GF-D8 (cell line): ENCODE measurements at regions not wholly inside any gene's neighbourhood (a gene's known extent, or its start where the extent isn't known, plus 50 kb on each side); places are given as distances from the start of the nearest gene placed in this dataset.

Experiments
- DNase-seq: peaks from one replicate; lab custom pipeline; 2025; lab: John Stamatoyannopoulos, UW

DNA sequence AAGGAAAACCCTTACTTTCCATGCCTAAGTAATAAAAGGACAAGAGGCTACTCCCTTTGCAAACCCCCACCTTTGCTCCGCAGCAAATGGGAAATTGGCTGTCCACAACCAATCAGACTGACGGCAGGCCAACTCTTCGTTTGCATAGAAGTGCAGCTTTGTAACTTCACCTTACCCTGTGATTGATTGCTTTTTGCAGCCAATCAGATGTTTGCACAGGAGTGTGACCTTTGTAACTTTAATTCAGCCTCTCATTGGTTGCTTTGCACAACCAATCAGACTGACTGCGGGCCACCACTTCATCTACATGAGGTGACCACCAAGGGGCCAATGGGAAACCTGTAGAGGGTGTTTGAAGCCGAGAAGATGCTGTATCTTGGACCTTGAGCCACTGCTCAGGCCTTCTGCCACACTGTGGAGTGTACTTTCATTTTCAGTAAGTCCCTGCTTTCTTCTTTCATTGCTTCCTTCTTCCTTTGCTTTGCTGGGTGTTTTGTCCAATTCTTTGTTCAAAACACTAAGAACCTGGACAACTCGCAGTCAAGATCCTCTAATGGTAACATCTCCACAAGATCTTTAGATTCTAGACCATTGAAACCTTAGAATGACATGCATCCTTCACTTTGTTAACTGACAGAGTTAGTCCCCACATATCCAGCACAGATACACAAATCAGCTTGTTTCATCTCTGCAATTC is 51.3 kb upstream of the FREM1 start:
- DNase-seq, result no peak

GRCh38 chr9:14960881-14961280 is 50.7 kb upstream of the FREM1 start:
- no peak for DNase-seq
